22Rv1 (cell line): ENCODE measurements at regions not wholly inside any gene's neighbourhood (a gene's known extent, or its start where the extent isn't known, plus 50 kb on each side); places are given as distances from the start of the nearest gene placed in this dataset.

Experiments used
- CTCF ChIP-seq: fragments of 450-650 bp; IDR thresholded peaks from 2 replicates; pipeline ENCODE4 v1.5.1; 2017; ENCODE audit warnings: mild to moderate bottlenecking
- ZFX ChIP-seq: fragments of 450-650 bp; IDR thresholded peaks from 2 replicates; pipeline ENCODE4 v1.6.1; 2017; ENCODE audit warnings: antibody characterized with exemption, borderline replicate concordance

- no peak for TF ChIP-seq CTCF
- TF ChIP-seq ZFX = no peak
These were observed 70.5 kb upstream of the INSIG1 start for GRCh38 chr7:155227004-155227787.
